HFFc6 (cell line): ENCODE measurements at regions not wholly inside any gene's neighbourhood (a gene's known extent, or its start where the extent isn't known, plus 50 kb on each side); places are given as distances from the start of the nearest gene placed in this dataset.
"Not testable (repeated sequence)": the region's sequence is repeated elsewhere in the genome, so short reads cannot be mapped to it uniquely, and the experiment has no call there.

ENCODE experiments used
- DNase-seq: peaks from one replicate; pipeline ENCODE4 v3.0.0-alpha.2; 2018
- H3K27ac Mint-ChIP-seq: 2 replicates; pipeline ENCODE4 v1.8.0; 2020; ENCODE audit warnings: mild to moderate bottlenecking, mixed read lengths
- H3K27me3 Mint-ChIP-seq: 2 replicates; pipeline ENCODE4 v1.8.0; 2021; ENCODE audit warnings: mild to moderate bottlenecking, moderate library complexity, mixed read lengths; ENCODE audit not compliant: insufficient read depth
- H3K36me3 Mint-ChIP-seq: 2 replicates; pipeline ENCODE4 v1.8.0; 2021; ENCODE audit warnings: low read depth, mixed read lengths
- H3K4me1 Mint-ChIP-seq: 2 replicates; pipeline ENCODE4 v1.8.0; 2020; ENCODE audit warnings: low read depth, mixed read lengths
- H3K4me3 Mint-ChIP-seq: 2 replicates; pipeline ENCODE4 v1.8.0; 2020; ENCODE audit warnings: mild to moderate bottlenecking, moderate library complexity, mixed read lengths
- H3K9me3 Mint-ChIP-seq: 2 replicates; pipeline ENCODE4 v1.8.0; 2020; ENCODE audit warnings: mild to moderate bottlenecking, mixed read lengths
- CTCF ChIP-seq: fragments of 200-600 bp; sonication (generic); IDR thresholded peaks from 2 replicates; pipeline ENCODE4 v1.5.0; 2021; ENCODE audit warnings: antibody characterized with exemption, mild to moderate bottlenecking

GRCh38 chr6:27834879-27835549, 77.2 kb downstream of the OR2B2 start:
- H3K4me3 Mint-ChIP-seq, result peak overlapping the region; percentile 25; the same call in 1 of the 2 replicates
- H3K27ac Mint-ChIP-seq, result peak overlapping the region; percentile 59
- peaks cover 2% of the 10 kb centered on the region; the same call in 1 of the 2 replicates for H3K27me3 Mint-ChIP-seq
- no peak for DNase-seq
- peaks cover 22% of the 10 kb centered on the region for H3K4me1 Mint-ChIP-seq
- no peak for TF ChIP-seq CTCF
- H3K36me3 Mint-ChIP-seq, result no peaks in the 10 kb centered on the region; the same call in 1 of the 2 replicates
- H3K9me3 Mint-ChIP-seq, result no peaks in the 10 kb centered on the region

GRCh38 chr6:27834384-27834783, 77.8 kb downstream of the OR2B2 start:
- TF ChIP-seq CTCF, result no peak
- DNase-seq, result no peak
- H3K27me3 Mint-ChIP-seq, result peaks cover 2% of the 10 kb centered on the region; the same call in 1 of the 2 replicates
- no peaks in the 10 kb centered on the region; the same call in 1 of the 2 replicates for H3K36me3 Mint-ChIP-seq
- H3K9me3 Mint-ChIP-seq, result no peaks in the 10 kb centered on the region
- H3K4me3 Mint-ChIP-seq, result no peak overlapping the region
- peaks cover 29% of the 10 kb centered on the region for H3K4me1 Mint-ChIP-seq
- no peak overlapping the region; the same call in 1 of the 2 replicates for H3K27ac Mint-ChIP-seq

- peak overlapping the region; percentile 90 for H3K4me3 Mint-ChIP-seq
- peaks cover 33% of the 10 kb centered on the region for H3K4me1 Mint-ChIP-seq
- not testable (repeated sequence) for H3K36me3 Mint-ChIP-seq, H3K9me3 Mint-ChIP-seq, H3K27me3 Mint-ChIP-seq
- peak overlapping the region; percentile 95 for H3K27ac Mint-ChIP-seq
- peak; percentile 91 for DNase-seq
These were observed 80.6 kb downstream of the OR2B2 start for GRCh38 chr6:27831434-27832081.

GRCh38 chr6:27830600-27831433, 81.4 kb downstream of the OR2B2 start:
- not testable (repeated sequence) for H3K36me3 Mint-ChIP-seq, H3K9me3 Mint-ChIP-seq, DNase-seq, H3K27me3 Mint-ChIP-seq
- Mint-ChIP-seq H3K27ac (peak overlapping the region; percentile 95), H3K4me1 (peaks cover 39% of the 10 kb centered on the region), H3K4me3 (peak overlapping the region; percentile 90)

- Mint-ChIP-seq H3K4me3 (peak overlapping the region; percentile 90), H3K9me3 (no peaks in the 10 kb centered on the region), H3K36me3 (no peaks in the 10 kb centered on the region; the same call in 1 of the 2 replicates), H3K27ac (peak overlapping the region; percentile 95), H3K4me1 (peaks cover 43% of the 10 kb centered on the region), H3K27me3 (peaks cover 2% of the 10 kb centered on the region; the same call in 1 of the 2 replicates)
- DNase-seq, result no peak
- TF ChIP-seq CTCF, result no peak
These were observed 82.0 kb downstream of the OR2B2 start for GRCh38 chr6:27830212-27830599.

- Mint-ChIP-seq H3K27ac (peak overlapping the region; percentile 95), H3K9me3 (no peaks in the 10 kb centered on the region), H3K36me3 (no peaks in the 10 kb centered on the region; the same call in 1 of the 2 replicates), H3K4me3 (peak overlapping the region; percentile 90), H3K4me1 (peaks cover 43% of the 10 kb centered on the region), H3K27me3 (peaks cover 4% of the 10 kb centered on the region; the same call in 1 of the 2 replicates)
- no peak for DNase-seq
- no peak for TF ChIP-seq CTCF
These were observed 82.6 kb downstream of the OR2B2 start for GRCh38 chr6:27829453-27830211.

GRCh38 chr6:27827477-27827876, 84.7 kb downstream of the OR2B2 start:
- not testable (repeated sequence) for H3K4me3 Mint-ChIP-seq, H3K36me3 Mint-ChIP-seq, H3K27me3 Mint-ChIP-seq

GRCh38 chr6:27826612-27826985, 85.6 kb downstream of the OR2B2 start:
- H3K36me3 Mint-ChIP-seq, H3K27me3 Mint-ChIP-seq, DNase-seq, H3K9me3 Mint-ChIP-seq: not testable (repeated sequence)
- peak overlapping the region; percentile 84 for H3K27ac Mint-ChIP-seq
- H3K4me3 Mint-ChIP-seq, result peak overlapping the region; percentile 81
- H3K4me1 Mint-ChIP-seq, result peaks cover 50% of the 10 kb centered on the region

More at GRCh38 chr6:27827477-27827876, 84.7 kb downstream of the OR2B2 start:
- H3K9me3 Mint-ChIP-seq, H3K27ac Mint-ChIP-seq, DNase-seq: not testable (repeated sequence)
- H3K4me1 Mint-ChIP-seq, result peaks cover 53% of the 10 kb centered on the region
